Upper lobe of left lung (tissue), 4 donors: ENCODE measurements at regions not wholly inside any gene's neighbourhood (a gene's known extent, or its start where the extent isn't known, plus 50 kb on each side); places are given as distances from the start of the nearest gene placed in this dataset.

Experiments used
- EP300 ChIP-seq, 4 donors: sonication (generic); formaldehyde crosslinking; IDR thresholded peaks; one replicate each; pipeline ENCODE4 v1.5.1; 2017; ENCODE audit warnings: antibody characterized with exemption in 4 of 4, control low read depth in 2 of 4
- POLR2A ChIP-seq, 4 donors: fragments of 450-650 bp; IDR thresholded peaks; one replicate each; pipeline ENCODE4 v1.5.1; 2016 to 2017; ENCODE audit warnings: antibody characterized with exemption in 4 of 4, mild to moderate bottlenecking in 2 of 4
- POLR2AphosphoS5 ChIP-seq, 2 donors: sonication (generic); formaldehyde crosslinking; IDR thresholded peaks; one replicate each; pipeline ENCODE4 v1.5.1; 2017; ENCODE audit warnings: antibody characterized with exemption in 2 of 2
- TF ChIP-seq, protein P1 (sequence below), 6 experiments: fragments of 450-650 bp in 4 of 6; fragments of 200-600 bp in 2 of 6; sonication (generic) in 2 of 6; IDR thresholded peaks; one replicate each; pipeline ENCODE4 v1.5.1; 2016 to 2019; ENCODE audit warnings: antibody characterized with exemption in 6 of 6

DNA sequence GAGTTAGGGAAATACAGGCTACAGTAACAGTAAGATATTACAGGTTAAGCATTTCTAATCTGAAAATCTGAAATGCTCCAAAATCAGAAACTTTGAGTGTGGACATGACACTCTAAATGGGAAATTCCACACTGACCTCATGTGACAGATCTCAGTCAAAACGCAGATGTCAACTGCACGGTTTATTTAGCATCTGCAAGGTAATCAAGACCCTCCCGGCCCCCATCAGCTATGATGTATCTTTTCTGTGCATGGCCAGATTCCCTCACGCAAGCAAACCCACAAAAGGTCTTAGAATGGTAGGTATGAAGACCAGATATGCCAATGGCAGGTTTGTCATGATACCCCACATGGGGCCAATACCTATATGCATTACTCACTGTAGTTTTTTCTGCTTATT, 82.8 kb downstream of the COQ2 start:
- TF ChIP-seq, protein P1, sequence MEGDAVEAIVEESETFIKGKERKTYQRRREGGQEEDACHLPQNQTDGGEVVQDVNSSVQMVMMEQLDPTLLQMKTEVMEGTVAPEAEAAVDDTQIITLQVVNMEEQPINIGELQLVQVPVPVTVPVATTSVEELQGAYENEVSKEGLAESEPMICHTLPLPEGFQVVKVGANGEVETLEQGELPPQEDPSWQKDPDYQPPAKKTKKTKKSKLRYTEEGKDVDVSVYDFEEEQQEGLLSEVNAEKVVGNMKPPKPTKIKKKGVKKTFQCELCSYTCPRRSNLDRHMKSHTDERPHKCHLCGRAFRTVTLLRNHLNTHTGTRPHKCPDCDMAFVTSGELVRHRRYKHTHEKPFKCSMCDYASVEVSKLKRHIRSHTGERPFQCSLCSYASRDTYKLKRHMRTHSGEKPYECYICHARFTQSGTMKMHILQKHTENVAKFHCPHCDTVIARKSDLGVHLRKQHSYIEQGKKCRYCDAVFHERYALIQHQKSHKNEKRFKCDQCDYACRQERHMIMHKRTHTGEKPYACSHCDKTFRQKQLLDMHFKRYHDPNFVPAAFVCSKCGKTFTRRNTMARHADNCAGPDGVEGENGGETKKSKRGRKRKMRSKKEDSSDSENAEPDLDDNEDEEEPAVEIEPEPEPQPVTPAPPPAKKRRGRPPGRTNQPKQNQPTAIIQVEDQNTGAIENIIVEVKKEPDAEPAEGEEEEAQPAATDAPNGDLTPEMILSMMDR (IDR thresholded peaks at IDR 0.05), result no peak
- no peak for TF ChIP-seq POLR2A (IDR thresholded peaks at IDR 0.05)
- TF ChIP-seq POLR2AphosphoS5 (IDR thresholded peaks at IDR 0.05), result no peak
- TF ChIP-seq EP300 (IDR thresholded peaks at IDR 0.05), result no peak
